ACC112 (cell line): ENCODE measurements at regions not wholly inside any gene's neighbourhood (a gene's known extent, or its start where the extent isn't known, plus 50 kb on each side); places are given as distances from the start of the nearest gene placed in this dataset.

Experiments used
- H2AFZ ChIP-seq: fragments of 200-600 bp; sonication (generic); one replicate; pipeline ENCODE4 v1.6.0; 2017; ENCODE audit warnings: antibody characterized with exemption, low read length; ENCODE audit not compliant: unreplicated experiment
- H3K27ac ChIP-seq: fragments of 200-600 bp; sonication (generic); 2 replicates; pipeline ENCODE4 v1.5.1; 2014; ENCODE audit warnings: low read depth, mild to moderate bottlenecking, antibody characterized with exemption, low read length, moderate library complexity
- H3K27me3 ChIP-seq: fragments of 200-600 bp; sonication (generic); 2 replicates; pipeline ENCODE4 v1.6.1; 2014; ENCODE audit warnings: mild to moderate bottlenecking, antibody characterized with exemption, low read length, moderate library complexity, mixed read lengths; ENCODE audit not compliant: insufficient read depth
- H3K36me3 ChIP-seq: fragments of 200-600 bp; sonication (generic); 2 replicates; pipeline ENCODE4 v1.6.1; 2016; ENCODE audit warnings: mild to moderate bottlenecking, antibody characterized with exemption, low read length, moderate library complexity, mixed read lengths; ENCODE audit not compliant: insufficient read depth
- H3K4me1 ChIP-seq: fragments of 200-600 bp; sonication (generic); one replicate; pipeline ENCODE4 v1.6.1; 2016; ENCODE audit warnings: low read length, mixed read lengths; ENCODE audit not compliant: insufficient read depth, unreplicated experiment, control insufficient read depth
- H3K4me3 ChIP-seq: fragments of 200-600 bp; sonication (generic); 2 replicates; pipeline ENCODE4 v1.5.1; 2014; ENCODE audit warnings: mild to moderate bottlenecking, low read depth, low read length
- H3K79me2 ChIP-seq: fragments of 200-600 bp; sonication (generic); one replicate; pipeline ENCODE4 v1.6.0; 2016; ENCODE audit warnings: low read length; ENCODE audit not compliant: control insufficient read depth, unreplicated experiment, insufficient read depth

DNA sequence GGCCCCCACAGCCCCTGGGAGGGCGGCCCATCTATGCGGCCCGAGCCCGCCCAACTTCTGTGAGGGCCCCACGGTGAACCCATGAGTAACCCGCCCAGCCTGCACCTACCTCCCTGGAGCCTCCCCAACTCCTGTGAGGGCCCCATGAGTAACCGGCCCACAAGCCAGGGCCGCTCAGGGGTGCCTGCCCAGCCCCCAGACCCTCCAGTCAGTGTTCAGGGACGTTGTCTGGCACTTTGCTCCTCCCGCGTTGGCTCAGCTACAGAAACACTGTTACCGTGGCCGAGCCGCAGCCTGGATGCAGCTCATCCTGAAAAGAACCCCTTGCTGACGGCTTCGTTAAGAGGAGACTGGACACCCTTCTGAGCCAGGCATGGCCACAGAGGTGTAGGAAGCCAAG, 179.6 kb downstream of the BRD1 start:
- H3K36me3 ChIP-seq, result no peaks in the 10 kb centered on the region
- no peaks in the 10 kb centered on the region for H3K4me1 ChIP-seq
- no peak overlapping the region for H3K27ac ChIP-seq
- H2AFZ ChIP-seq, result no peak overlapping the region
- H3K79me2 ChIP-seq, result no peaks in the 10 kb centered on the region
- H3K27me3 ChIP-seq, result no peaks in the 10 kb centered on the region
- no peak overlapping the region for H3K4me3 ChIP-seq

DNA sequence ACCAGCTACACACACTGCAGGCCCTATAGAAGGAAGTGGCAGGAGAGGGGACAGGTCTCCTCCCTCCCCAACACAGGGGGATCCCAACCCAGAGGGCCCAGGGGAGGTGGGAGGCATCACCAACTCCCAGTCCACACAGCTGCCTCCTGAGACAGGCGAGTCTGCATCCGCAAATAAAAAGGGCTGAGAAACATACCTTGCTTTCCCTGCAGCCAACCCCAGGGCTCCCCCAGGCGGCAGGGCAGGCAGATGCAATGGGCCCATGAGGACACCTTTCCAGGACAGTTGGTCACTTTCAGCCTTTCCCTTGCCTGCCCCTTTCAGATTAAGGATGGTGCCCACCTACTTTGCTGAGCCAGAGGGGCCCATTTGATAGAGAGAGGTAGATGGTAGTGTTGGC, 180.0 kb downstream of the BRD1 start:
- Histone ChIP-seq H3K4me3 (no peak overlapping the region), H3K27me3 (no peaks in the 10 kb centered on the region), H3K79me2 (no peaks in the 10 kb centered on the region), H3K4me1 (no peaks in the 10 kb centered on the region), H3K36me3 (no peaks in the 10 kb centered on the region), H2AFZ (no peak overlapping the region), H3K27ac (no peak overlapping the region)

DNA sequence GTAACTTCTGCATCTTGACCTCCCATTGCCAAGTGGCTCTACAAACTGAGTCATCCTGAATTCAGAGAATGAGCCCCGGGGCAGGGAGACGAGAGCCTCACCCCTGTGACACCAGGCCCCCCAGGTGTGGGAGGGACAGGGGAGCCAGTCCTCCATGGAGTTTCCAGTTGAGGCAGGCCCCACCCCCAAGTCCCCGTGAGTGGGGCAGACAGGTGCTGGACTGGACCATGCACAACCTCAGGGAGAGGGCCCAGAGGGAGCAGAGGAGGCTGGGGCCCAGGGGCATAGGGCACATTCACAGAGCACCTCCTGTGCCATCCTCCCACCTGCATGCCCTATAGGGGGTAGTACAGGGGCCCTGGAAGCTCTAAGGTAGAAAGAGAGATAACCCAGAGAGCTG, 180.8 kb downstream of the BRD1 start:
- no peak overlapping the region for H3K27ac ChIP-seq
- no peaks in the 10 kb centered on the region for H3K4me1 ChIP-seq
- no peak overlapping the region for H3K4me3 ChIP-seq
- no peaks in the 10 kb centered on the region for H3K36me3 ChIP-seq
- no peaks in the 10 kb centered on the region for H3K79me2 ChIP-seq
- H3K27me3 ChIP-seq, result no peaks in the 10 kb centered on the region
- no peak overlapping the region for H2AFZ ChIP-seq

DNA sequence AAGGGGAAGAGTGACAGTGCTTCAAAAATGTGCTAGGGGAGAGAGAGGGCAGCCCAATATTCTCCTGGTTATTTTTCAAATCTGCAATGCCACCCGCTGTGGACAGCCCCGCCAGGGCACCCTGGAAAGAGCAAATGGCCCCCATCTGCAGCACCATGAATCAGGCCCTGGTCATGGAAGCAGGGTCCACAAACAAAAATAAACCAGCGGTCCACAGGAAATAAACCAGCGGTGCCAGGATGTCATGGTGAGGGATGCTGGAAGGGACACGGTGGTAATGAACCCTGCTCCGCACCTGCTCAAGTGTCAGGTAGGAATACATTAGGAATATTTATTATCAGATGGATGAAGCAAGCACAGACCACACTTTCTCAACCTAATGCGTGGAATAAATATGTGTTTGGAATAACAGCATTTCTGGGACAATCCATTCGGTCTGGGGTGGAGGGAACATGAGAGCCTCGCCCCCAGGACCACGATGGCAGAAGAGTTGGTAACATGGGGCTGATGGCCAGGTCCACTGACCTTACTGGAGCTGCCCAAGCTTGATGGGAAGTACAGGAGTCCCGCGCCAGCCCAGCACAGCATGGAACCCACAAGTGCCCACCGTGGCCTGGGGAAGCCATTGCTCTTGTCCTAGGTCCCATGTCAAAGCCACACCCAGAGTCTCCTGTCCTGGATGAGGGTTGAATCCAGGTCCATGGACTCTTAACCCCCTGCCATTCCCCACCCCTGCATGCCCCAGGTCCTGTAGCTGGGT, 181.7 kb downstream of the BRD1 start:
- Histone ChIP-seq H3K4me1 (no peaks in the 10 kb centered on the region), H2AFZ (no peak overlapping the region), H3K36me3 (no peaks in the 10 kb centered on the region), H3K27me3 (no peaks in the 10 kb centered on the region), H3K79me2 (no peaks in the 10 kb centered on the region), H3K27ac (no peak overlapping the region), H3K4me3 (no peak overlapping the region)

DNA sequence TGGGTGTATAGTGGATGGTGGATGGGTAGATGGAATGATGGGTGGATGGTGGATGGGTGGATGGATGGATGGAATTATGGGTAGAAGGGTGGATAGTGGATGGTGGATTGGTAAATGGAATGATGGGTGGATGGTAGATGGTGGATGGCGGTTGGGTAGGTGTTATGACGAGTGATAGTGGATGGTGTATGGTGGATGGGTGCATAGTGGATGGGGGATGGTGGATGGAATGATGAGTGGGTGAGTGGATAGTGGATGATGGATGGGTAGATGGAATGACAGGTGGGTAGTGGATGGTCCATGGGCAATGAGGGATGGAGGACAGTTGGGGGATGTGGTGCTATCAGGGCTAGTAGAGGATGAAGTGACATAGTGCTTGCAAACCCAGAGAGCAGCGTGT, 182.4 kb downstream of the BRD1 start:
- Histone ChIP-seq H3K4me3 (no peak overlapping the region), H3K27ac (no peak overlapping the region), H2AFZ (no peak overlapping the region), H3K36me3 (no peaks in the 10 kb centered on the region), H3K4me1 (no peaks in the 10 kb centered on the region), H3K79me2 (no peaks in the 10 kb centered on the region), H3K27me3 (no peaks in the 10 kb centered on the region)

DNA sequence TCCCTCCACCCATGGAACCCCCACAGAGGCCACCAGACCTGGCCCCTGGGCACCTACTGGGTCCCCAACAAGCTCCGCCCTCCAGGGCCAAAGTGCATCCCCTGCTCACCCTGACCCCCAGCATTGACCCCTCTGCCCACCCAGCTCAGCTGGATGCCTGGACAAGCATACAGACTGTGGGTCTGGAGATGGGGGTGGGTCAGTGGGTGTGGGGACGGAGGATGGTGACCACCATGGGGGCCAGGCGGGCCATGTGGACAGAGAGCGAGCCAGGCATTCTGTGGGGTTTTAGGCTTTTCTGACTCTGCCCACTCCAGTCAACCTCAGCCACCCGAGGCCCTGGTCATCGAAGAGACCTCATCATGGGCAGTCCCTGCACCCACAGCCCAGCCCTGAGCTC, 183.7 kb downstream of the BRD1 start:
- H3K4me1 ChIP-seq, result no peaks in the 10 kb centered on the region
- no peaks in the 10 kb centered on the region for H3K36me3 ChIP-seq
- H3K79me2 ChIP-seq, result no peaks in the 10 kb centered on the region
- no peak overlapping the region for H3K27ac ChIP-seq
- H3K27me3 ChIP-seq, result no peaks in the 10 kb centered on the region
- no peak overlapping the region for H2AFZ ChIP-seq
- no peak overlapping the region for H3K4me3 ChIP-seq

DNA sequence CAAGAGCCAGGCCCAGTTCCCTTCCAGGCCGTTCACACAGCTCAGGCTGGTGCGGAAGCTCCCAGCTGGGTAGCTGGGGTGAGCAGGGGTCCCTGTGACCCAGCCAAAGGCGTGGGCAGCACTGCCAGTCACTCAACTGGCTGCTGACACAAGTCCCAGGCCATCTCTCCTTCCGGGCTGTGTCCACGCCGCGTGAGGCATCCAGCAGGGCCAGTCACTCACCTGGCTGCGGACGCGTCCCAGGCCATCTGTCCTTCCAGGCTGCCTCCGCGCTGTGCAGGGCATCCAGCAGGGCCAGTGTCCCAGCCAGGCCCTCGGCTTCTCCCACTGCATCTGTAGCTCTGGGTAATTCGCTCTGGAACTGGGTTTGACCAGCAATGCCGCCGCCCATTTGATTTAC, 184.2 kb downstream of the BRD1 start:
- H3K4me1 ChIP-seq, result no peaks in the 10 kb centered on the region
- no peak overlapping the region for H3K4me3 ChIP-seq
- no peak overlapping the region for H2AFZ ChIP-seq
- no peaks in the 10 kb centered on the region for H3K36me3 ChIP-seq
- H3K27ac ChIP-seq, result no peak overlapping the region
- H3K79me2 ChIP-seq, result no peaks in the 10 kb centered on the region
- H3K27me3 ChIP-seq, result no peaks in the 10 kb centered on the region

DNA sequence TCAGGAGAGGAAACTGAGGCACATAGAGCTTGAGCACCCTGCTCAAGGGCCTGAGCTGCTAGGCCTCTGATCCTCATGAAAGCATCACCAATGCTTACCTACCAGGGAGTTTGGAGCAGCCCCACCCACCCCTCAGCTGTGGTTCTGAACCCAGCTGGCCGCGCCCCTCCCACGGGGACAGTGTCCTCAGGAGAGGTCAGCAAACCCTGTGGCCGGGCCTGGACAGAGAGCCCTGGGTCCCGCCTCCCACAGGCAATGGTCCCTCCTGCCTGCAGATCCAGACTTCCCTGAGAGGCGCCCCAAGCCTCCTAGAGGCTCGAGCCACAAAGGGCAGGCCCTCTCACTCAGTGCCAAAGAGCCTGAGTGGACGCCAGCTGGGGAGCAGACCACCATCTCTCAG, 184.9 kb downstream of the BRD1 start:
- Histone ChIP-seq H3K27me3 (no peaks in the 10 kb centered on the region), H3K4me1 (no peaks in the 10 kb centered on the region), H3K27ac (no peak overlapping the region), H3K4me3 (no peak overlapping the region), H3K79me2 (no peaks in the 10 kb centered on the region), H2AFZ (no peak overlapping the region), H3K36me3 (no peaks in the 10 kb centered on the region)

DNA sequence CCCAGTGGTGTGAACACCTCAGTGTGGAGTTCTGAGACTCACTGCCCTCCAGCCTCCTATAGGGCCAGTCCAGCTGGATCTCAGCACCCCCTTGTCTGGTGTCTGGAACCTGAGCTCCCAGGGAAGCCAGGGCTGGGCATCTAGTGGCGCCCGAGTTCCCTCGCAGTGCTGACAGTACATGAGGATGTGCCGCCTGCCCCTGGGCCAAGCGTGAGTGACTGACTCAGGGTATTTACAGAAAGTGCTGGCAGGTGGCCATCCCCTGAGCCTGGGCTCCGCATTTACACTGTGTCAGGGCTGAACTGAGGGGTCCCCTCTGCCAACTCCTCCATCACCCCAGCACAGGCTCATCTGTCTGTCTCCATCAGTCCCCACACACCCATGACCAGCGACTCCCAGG, 185.3 kb downstream of the BRD1 start:
- H3K4me3 ChIP-seq, result no peak overlapping the region

DNA sequence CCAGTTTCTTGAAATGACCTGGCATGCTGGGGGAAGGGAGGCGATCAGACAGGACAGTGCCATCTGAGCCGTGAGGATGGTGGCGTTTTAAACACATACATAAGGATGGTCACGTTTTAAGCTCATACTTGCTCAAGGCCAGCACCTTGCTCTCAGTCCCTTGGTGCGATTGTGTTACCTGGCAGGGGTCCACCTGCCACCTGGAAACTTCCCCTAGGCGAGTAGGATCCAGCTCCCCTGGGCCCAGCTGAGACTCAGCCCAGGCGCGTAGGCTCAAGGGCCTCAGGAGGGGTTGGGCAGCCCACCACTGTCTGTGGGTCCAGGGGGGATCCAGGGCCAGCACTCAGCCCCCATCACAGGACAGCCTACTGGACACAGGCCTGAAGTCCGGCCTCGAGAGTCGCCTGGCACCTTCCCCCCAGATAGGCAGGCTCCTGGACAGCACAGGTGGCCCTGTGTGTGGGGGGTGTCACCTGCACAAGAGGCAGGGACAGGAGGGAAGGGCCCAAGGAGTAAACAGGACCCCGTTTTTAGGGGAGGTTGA, 185.8 kb downstream of the BRD1 start:
- no peak overlapping the region for H3K27ac ChIP-seq
- no peaks in the 10 kb centered on the region for H3K4me1 ChIP-seq
- H3K36me3 ChIP-seq, result no peaks in the 10 kb centered on the region
- no peak overlapping the region for H2AFZ ChIP-seq
- H3K4me3 ChIP-seq, result no peak overlapping the region
- no peaks in the 10 kb centered on the region for H3K79me2 ChIP-seq
- no peaks in the 10 kb centered on the region for H3K27me3 ChIP-seq

More for the DNA sequence above, 185.3 kb downstream of the BRD1 start:
- no peaks in the 10 kb centered on the region for H3K4me1 ChIP-seq
- H2AFZ ChIP-seq, result no peak overlapping the region
- H3K27ac ChIP-seq, result no peak overlapping the region
- H3K36me3 ChIP-seq, result no peaks in the 10 kb centered on the region
- no peaks in the 10 kb centered on the region for H3K79me2 ChIP-seq
- H3K27me3 ChIP-seq, result no peaks in the 10 kb centered on the region

DNA sequence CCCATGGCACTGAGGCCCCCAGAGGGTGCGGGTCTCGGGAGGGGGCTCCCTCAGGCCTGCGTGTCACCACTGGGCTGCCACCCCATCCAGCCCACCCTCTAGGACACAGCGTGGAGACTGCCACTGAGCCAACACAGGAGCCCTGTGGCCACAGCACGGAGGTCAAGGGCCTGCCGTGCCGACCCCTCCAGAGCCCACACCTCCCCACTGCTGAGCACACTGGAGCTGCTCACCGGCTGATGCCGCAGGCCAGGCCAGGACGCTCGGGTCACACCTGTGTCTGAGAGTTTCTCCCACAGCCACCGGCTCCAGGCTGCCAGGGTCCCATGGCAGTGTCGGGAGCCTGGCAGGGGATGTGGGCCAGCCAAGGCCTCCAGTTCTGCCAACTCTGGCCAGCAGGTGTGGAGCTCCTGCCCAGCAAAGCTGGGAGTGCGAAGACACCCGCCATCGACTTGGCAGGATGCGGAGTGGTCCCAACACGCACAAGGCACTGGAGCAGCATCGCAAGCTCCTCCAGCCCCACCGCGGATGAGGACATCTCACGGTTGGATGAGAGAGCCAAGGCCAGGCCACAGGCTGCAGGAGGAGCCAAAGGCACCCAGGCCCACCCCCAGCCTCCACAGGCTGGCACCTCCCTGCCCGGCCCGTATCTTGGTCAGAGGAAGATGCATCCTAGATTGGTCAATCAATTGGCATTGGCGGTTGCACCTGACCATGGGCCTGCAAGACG, 187.1 kb downstream of the BRD1 start:
- H3K36me3 ChIP-seq, result no peaks in the 10 kb centered on the region
- H3K27me3 ChIP-seq, result no peaks in the 10 kb centered on the region
- no peak overlapping the region for H2AFZ ChIP-seq
- H3K79me2 ChIP-seq, result no peaks in the 10 kb centered on the region
- no peaks in the 10 kb centered on the region for H3K4me1 ChIP-seq
- H3K27ac ChIP-seq, result no peak overlapping the region
- H3K4me3 ChIP-seq, result no peak overlapping the region
